ENCODE measurements at regions not wholly inside any gene's neighbourhood (a gene's known extent, or its start where the extent isn't known, plus 50 kb on each side); places are given as distances from the start of the nearest gene placed in this dataset.

- no peak for TF ChIP-seq ZNF532 (CRISPR knock-in tag; IDR thresholded peaks at IDR 0.05; ENCODE audit: borderline replicate concordance)
Measured at GRCh38 chr3:162141272-162141791, 644.7 kb downstream of the OTOL1 start (continued).

- Mint-ChIP-seq H3K27ac (no peak overlapping the region), H3K36me3 (no peaks in the 10 kb centered on the region), H3K27me3 (ENCODE audit: low read depth) (no peaks in the 10 kb centered on the region), H3K4me1 (no peaks in the 10 kb centered on the region), H3K9me3 (no peaks in the 10 kb centered on the region), H3K4me3 (no peak overlapping the region)
- ATAC-seq = no peak
- DNase-seq (ENCODE audit: low spot score) = no peak
- POLR2A ChIA-PET = no interaction called here
- CTCF ChIA-PET = no interaction called here
- TF ChIP-seq GABPB1 (CRISPR knock-in tag; IDR thresholded peaks at IDR 0.05) (no peak), ZNF425 (CRISPR knock-in tag; conservative IDR thresholded peaks at IDR 0.05) (no peak), HMGXB4 (CRISPR knock-in tag; IDR thresholded peaks at IDR 0.05) (no peak), E2F5 (CRISPR knock-in tag; IDR thresholded peaks at IDR 0.05) (no peak), ZNF532 (CRISPR knock-in tag; IDR thresholded peaks at IDR 0.05; ENCODE audit: borderline replicate concordance) (no peak), PREB (CRISPR knock-in tag; IDR thresholded peaks at IDR 0.05; ENCODE audit: borderline replicate concordance) (no peak), FOXP4 (CRISPR knock-in tag; IDR thresholded peaks at IDR 0.05) (no peak), ZNF423 (CRISPR knock-in tag; IDR thresholded peaks at IDR 0.05) (no peak), NFYB (CRISPR knock-in tag; conservative IDR thresholded peaks at IDR 0.05; ENCODE audit: low read depth) (no peak), KAT7 (CRISPR knock-in tag; IDR thresholded peaks at IDR 0.05; ENCODE audit: borderline replicate concordance) (no peak), OVOL2 (CRISPR knock-in tag; IDR thresholded peaks at IDR 0.05; ENCODE audit: borderline replicate concordance) (no peak), AFF4 (CRISPR knock-in tag; IDR thresholded peaks at IDR 0.05; ENCODE audit: borderline replicate concordance) (no peak), GTF2I (CRISPR knock-in tag; conservative IDR thresholded peaks at IDR 0.05) (no peak), TP53 (CRISPR knock-in tag; IDR thresholded peaks at IDR 0.05) (no peak)
Measured at GRCh38 chr3:162142511-162142910, 645.9 kb downstream of the OTOL1 start.

Measured in WTC11 (cell line).